Heart left ventricle (tissue), 16 donors: ENCODE measurements at regions not wholly inside any gene's neighbourhood (a gene's known extent, or its start where the extent isn't known, plus 50 kb on each side); places are given as distances from the start of the nearest gene placed in this dataset.

Source experiments
- ATAC-seq, 4 donors: fragments of 200-7000 bp; cut with Tn5 transposase; one replicate each; pipeline ENCODE4 v1.9.1; 2020 to 2022; ENCODE audit warnings: moderate library complexity in 4 of 4, mild to moderate bottlenecking in 3 of 4, moderate number of reproducible peaks in 1 of 4
- DNase-seq, 5 donors: peaks; one replicate each; pipeline ENCODE4 v3.0.0-alpha.2; 2020
- H3K27ac ChIP-seq, 12 donors: fragments of 200-600 bp; sonication (generic) in 4 of 12; one replicate each; pipeline versions ENCODE4 v1.5.0 to v1.8.0; 2016 to 2022; ENCODE audit warnings: mild to moderate bottlenecking in 2 of 12
- H3K27me3 ChIP-seq, 9 donors: fragments of 200-600 bp; sonication (generic) in 2 of 9; one replicate each; pipeline versions ENCODE4 v1.5.1 to v1.8.0; 2016 to 2022; ENCODE audit warnings: mild to moderate bottlenecking in 3 of 9
- H3K36me3 ChIP-seq, 9 donors: fragments of 200-600 bp; sonication (generic) in 2 of 9; one replicate each; pipeline versions ENCODE4 v1.5.0 to v1.8.0; 2018 to 2022; ENCODE audit warnings: mild to moderate bottlenecking in 2 of 9
- H3K4me1 ChIP-seq, 12 donors: fragments of 200-600 bp; sonication (generic) in 4 of 12; one replicate each; pipeline versions ENCODE4 v1.5.0 to v1.8.0; 2016 to 2022; ENCODE audit warnings: mild to moderate bottlenecking in 3 of 12
- H3K4me3 ChIP-seq, 12 donors: fragments of 200-600 bp; sonication (generic) in 4 of 12; one replicate each; pipeline versions ENCODE4 v1.5.0 to v1.8.0; 2017 to 2022; ENCODE audit warnings: mild to moderate bottlenecking in 9 of 12, moderate library complexity in 4 of 12
- H3K9me3 ChIP-seq, 12 donors: fragments of 200-600 bp; sonication (generic) in 4 of 12; one replicate each; pipeline versions ENCODE4 v1.5.0 to v1.8.0; 2016 to 2022; ENCODE audit warnings: mild to moderate bottlenecking in 1 of 12
- POLR2A ChIP-seq, 2 donors: fragments of 450-650 bp; IDR thresholded peaks; one replicate each; pipeline ENCODE4 v1.6.1; 2017; ENCODE audit warnings: antibody characterized with exemption in 2 of 2, mild to moderate bottlenecking in 2 of 2, moderate library complexity in 2 of 2
- WGBS, 4 donors: extraction: QIAGEN DNeasy Blood & Tissue Kit in 2 of 4; methylation state at CpG; one replicate each; pipeline versions ENCODE4 v1.1.5 to v1.1.7; 2013 to 2018; 5-methylcytosine and 5-hydroxymethylcytosine counted together
- intact Hi-C, 10 donors: fragments of 100-400 bp; cut with DNase I; formaldehyde crosslinking; loops; one replicate each; pipeline versions ENCODE4 v1.11.1 to v1.14.2; 2022
- TF ChIP-seq, protein P1 (sequence below), 12 donors: fragments of 200-600 bp; sonication (generic) in 4 of 12; IDR thresholded peaks; one replicate each; pipeline versions ENCODE4 v1.5.0 to v1.8.0; 2018 to 2022; ENCODE audit warnings: antibody characterized with exemption in 12 of 12, mild to moderate bottlenecking in 5 of 12
- donor health status: ischemic (EF 13 %, LVEDD 7.1; RV severe dilation, severe dysfunction).
- donor health status: healthy with polysubstance abuse.
- donor health status: DM: no; HTN: yes; CAD: no.
- donor health status: DM: no; HTN: no; CAD: no.
- donor health status: ischemic (EF 25% LVEDD 6.9; RV normal size, moderate dysfunction).
- donor health status: ischemic (EF 25% LVEDD 5.7; RV mildly dilated, moderate dysfunction).
- donor health status: healthy.
- donor health status: DM: yes; HTN: yes; CAD: no.
- donor health status: ischemic (EF 35%, LVEDD 5.7; RV mildly dilated, moderate dysfunction).
- donor health status: nonischemic (EF 11% LVEDD 7.7; RV severe dilation, severe dysfunction).
- donor health status: DM: yes; HTN: yes; CAD: no.
- donor health status: PGD.
- donor health status: ischemic (EF 29% LVEDD 5.4; RV normal size, mild dysfunction).
- donor health status: nonischemic (EF 23%, LVEDD 6.1; RV moderate dilation, normal function).

DNA sequence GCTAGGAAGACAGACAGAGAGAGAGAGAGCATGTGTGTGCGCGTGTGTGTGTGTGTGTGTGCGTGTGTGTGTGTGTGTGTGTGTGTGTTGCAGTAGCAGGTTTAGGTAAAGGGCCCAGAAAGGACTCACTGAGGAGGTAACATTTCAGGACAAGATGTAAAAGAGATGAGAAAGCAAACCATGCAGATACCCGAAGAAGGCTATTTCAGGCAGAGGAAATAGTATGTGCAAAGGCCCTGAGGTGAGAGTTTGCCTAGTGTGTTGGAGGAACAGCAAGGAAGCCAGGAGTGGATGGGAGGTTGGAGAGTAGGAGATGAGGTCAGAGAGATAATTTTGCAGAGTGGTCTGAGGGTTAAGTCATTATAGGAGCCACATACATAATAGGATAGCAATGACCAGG lies 754.3 kb upstream of the TBX3 start:
- DNase-seq (no peak), ATAC-seq (no peak)
- H3K4me3 ChIP-seq = no peak overlapping the region
- H3K27me3 ChIP-seq = no peaks in the 10 kb centered on the region
- TF ChIP-seq, protein P1, sequence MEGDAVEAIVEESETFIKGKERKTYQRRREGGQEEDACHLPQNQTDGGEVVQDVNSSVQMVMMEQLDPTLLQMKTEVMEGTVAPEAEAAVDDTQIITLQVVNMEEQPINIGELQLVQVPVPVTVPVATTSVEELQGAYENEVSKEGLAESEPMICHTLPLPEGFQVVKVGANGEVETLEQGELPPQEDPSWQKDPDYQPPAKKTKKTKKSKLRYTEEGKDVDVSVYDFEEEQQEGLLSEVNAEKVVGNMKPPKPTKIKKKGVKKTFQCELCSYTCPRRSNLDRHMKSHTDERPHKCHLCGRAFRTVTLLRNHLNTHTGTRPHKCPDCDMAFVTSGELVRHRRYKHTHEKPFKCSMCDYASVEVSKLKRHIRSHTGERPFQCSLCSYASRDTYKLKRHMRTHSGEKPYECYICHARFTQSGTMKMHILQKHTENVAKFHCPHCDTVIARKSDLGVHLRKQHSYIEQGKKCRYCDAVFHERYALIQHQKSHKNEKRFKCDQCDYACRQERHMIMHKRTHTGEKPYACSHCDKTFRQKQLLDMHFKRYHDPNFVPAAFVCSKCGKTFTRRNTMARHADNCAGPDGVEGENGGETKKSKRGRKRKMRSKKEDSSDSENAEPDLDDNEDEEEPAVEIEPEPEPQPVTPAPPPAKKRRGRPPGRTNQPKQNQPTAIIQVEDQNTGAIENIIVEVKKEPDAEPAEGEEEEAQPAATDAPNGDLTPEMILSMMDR (IDR thresholded peaks at IDR 0.05) = no peak
- no peak for TF ChIP-seq POLR2A (IDR thresholded peaks at IDR 0.05)
- H3K4me1 ChIP-seq = peaks cover 0 to 31% (median 10%) of the 10 kb centered on the region in 12 donors
- no peaks in the 10 kb centered on the region for H3K9me3 ChIP-seq
- 41 to 79% (median 70%) methylated on average over 4 of the region's 4 CpGs for WGBS, 4 donors
- no peaks in the 10 kb centered on the region for H3K36me3 ChIP-seq
- H3K27ac ChIP-seq = peak overlapping the region in 8 of 12 donors; percentile 18 to 74 (median 48)
- intact Hi-C loops = loop anchor here in 4 of 10 donors (5.0 kb wide), 4 partner anchors 64 to 756 kb away; partner anchors contain the start of gene TBX3 (in 2 of the 4)

DNA sequence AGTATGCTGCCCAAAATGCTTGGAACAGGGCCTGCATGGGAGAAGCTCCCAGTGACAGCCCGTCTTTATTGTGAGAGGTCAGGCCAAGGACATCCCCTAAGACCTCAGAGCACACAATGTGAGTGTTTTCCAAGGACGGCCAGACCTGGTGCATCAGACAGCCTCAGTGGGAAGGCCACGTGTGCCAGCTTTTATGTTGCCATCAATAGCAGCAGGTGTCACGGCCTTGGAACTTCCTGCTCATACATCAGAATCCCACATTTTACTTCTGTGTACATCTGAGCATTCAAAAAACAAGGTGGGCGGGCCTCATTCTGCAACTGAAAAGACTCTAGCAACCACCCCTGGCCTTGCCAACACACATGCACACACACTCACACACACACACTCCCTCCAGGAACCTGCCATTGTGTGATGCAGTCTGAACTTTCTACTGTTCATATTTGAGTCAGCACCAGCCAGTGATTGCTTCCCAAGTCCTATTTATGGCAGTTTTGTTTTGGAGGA lies 753.1 kb upstream of the TBX3 start:
- ATAC-seq (peak in 3 of 4 donors; percentile 53 to 69 (median 64)), DNase-seq (peak in 4 of 5 donors; percentile 34 to 74 (median 67))
- Histone ChIP-seq H3K27me3 (no peaks in the 10 kb centered on the region), H3K36me3 (no peaks in the 10 kb centered on the region), H3K4me3 (no peak overlapping the region), H3K27ac (peak overlapping the region in 10 of 12 donors; percentile 0 to 69 (median 40)), H3K4me1 (peaks cover 0 to 31% (median 10%) of the 10 kb centered on the region in 12 donors), H3K9me3 (no peaks in the 10 kb centered on the region)
- intact Hi-C loops = loop anchor here in 4 of 10 donors (5.0 kb wide), 4 partner anchors 65 to 755 kb away; partner anchors contain the start of gene TBX3 (in 2 of the 4)
- TF ChIP-seq POLR2A (IDR thresholded peaks at IDR 0.05) = no peak
- TF ChIP-seq, protein P1 (IDR thresholded peaks at IDR 0.05) = no peak
- 37 to 54% (median 43%) methylated on average over 5 of the region's 5 CpGs for WGBS, 4 donors

DNA sequence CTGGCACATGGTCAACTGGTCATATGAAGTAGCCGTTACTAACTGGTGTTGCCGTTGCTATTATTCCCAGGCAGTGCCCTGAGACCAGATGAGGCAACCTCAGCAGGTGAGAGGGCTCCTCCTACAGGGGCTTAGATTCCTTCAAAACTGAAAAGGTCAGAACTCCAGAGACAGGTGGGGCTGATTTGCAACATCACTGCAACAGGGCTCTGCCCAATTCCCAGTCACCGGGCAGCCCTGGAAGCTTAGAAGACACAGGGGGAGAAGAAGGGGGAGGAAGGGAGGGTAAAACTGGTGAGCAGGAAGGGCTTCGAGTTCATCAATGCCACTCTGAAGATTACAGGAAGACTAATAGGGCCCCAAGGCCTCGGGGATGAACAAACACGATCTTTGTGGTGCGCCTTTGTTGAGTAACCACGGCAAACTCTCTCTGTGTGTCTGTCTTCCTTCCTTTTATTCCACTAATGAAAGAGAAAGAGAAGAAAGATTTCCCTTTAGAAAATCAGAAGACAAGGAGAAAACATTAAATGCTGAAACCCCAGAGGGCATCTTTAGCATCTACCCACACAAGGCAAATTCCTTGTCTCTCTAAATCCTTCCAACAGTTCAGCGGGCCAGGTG lies 749.1 kb upstream of the TBX3 start:
- H3K4me3 ChIP-seq = no peak overlapping the region
- DNase-seq = no peak
- intact Hi-C loops = no loop called here
- H3K9me3 ChIP-seq = no peaks in the 10 kb centered on the region
- no peaks in the 10 kb centered on the region for H3K36me3 ChIP-seq
- no peak for ATAC-seq
- H3K27ac ChIP-seq = no peak overlapping the region
- no peak for TF ChIP-seq POLR2A (IDR thresholded peaks at IDR 0.05)
- TF ChIP-seq, protein P1 (IDR thresholded peaks at IDR 0.05) = no peak
- no peaks in the 10 kb centered on the region for H3K27me3 ChIP-seq
- 65 to 72% (median 66%) methylated on average over 9 of the region's 9 CpGs for WGBS, 4 donors
- peaks cover 0 to 14% (median 0%) of the 10 kb centered on the region in 12 donors for H3K4me1 ChIP-seq

DNA sequence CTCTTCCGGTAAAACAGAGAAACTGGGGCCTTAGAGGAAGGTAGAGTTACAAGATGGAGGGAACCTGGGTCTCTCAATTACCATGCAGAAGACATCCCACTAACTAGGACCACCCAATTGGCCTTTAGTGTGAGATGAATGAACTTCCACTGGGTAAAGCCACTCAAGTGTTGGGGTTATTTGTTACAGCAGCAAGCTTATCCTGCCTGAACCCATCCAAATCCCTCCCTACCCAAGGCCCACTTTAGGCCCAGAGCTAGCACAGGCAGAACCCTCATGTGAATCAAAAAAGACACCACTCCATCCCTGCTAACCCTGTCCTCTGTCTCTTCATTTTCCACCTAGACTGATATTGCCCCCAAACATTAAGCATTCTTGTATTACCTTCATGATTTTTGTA lies 746.7 kb upstream of the TBX3 start:
- H3K27me3 ChIP-seq = no peaks in the 10 kb centered on the region
- H3K36me3 ChIP-seq = no peaks in the 10 kb centered on the region
- intact Hi-C loops = no loop called here
- no peak for TF ChIP-seq POLR2A (IDR thresholded peaks at IDR 0.05)
- TF ChIP-seq, protein P1 (IDR thresholded peaks at IDR 0.05) = no peak
- 91 to 100% (median 96%) methylated on average over 1 of the region's 1 CpG for WGBS, 4 donors
- DNase-seq (no peak), ATAC-seq (no peak)
- no peak overlapping the region for H3K4me3 ChIP-seq
- no peaks in the 10 kb centered on the region for H3K9me3 ChIP-seq
- H3K27ac ChIP-seq = no peak overlapping the region
- no peaks in the 10 kb centered on the region for H3K4me1 ChIP-seq
